SK-N-MC (cell line): ENCODE measurements at regions not wholly inside any gene's neighbourhood (a gene's known extent, or its start where the extent isn't known, plus 50 kb on each side); places are given as distances from the start of the nearest gene placed in this dataset.

Experiments used
- EZH2 ChIP-seq: fragments of 200-600 bp; sonication (generic); IDR thresholded peaks from one replicate; pipeline ENCODE4 v1.6.1; 2017; ENCODE audit warnings: antibody characterized with exemption
- POLR2AphosphoS5 ChIP-seq: IDR thresholded peaks from 2 replicates; pipeline ENCODE4 v1.6.1; 2012; ENCODE audit warnings: mild to moderate bottlenecking, low read depth, low read length, borderline replicate concordance

- TF ChIP-seq EZH2 (no peak), POLR2AphosphoS5 (no peak)
These were observed 141.0 kb upstream of the TNR start for GRCh38 chr1:175884369-175884768.
